Dendritic cell treated with granulocyte-macrophage colony-stimulating factor and Interleukin-4, amounts not matched to agents 40 ng/mL and 50 ng/mL, for 4 days (primary cell): ENCODE measurements at regions not wholly inside any gene's neighbourhood (a gene's known extent, or its start where the extent isn't known, plus 50 kb on each side); places are given as distances from the start of the nearest gene placed in this dataset.
"Not testable (repeated sequence)": the region's sequence is repeated elsewhere in the genome, so short reads cannot be mapped to it uniquely, and the experiment has no call there.

Source experiments
- H3K27ac Mint-ChIP-seq: one replicate; pipeline ENCODE4 v1.8.0; 2022; ENCODE audit warnings: mild to moderate bottlenecking, mixed read lengths
- H3K27me3 Mint-ChIP-seq: one replicate; pipeline ENCODE4 v1.8.0; 2022; ENCODE audit warnings: mild to moderate bottlenecking, mixed read lengths
- H3K36me3 Mint-ChIP-seq: one replicate; pipeline ENCODE4 v1.8.0; 2022; ENCODE audit warnings: low read depth, mixed read lengths
- H3K4me1 Mint-ChIP-seq: one replicate; pipeline ENCODE4 v1.8.0; 2022; ENCODE audit warnings: low read depth, mixed read lengths
- H3K4me3 Mint-ChIP-seq: one replicate; pipeline ENCODE4 v1.8.0; 2022; ENCODE audit warnings: mild to moderate bottlenecking, moderate library complexity, mixed read lengths
- H3K9me3 Mint-ChIP-seq: one replicate; pipeline ENCODE4 v1.8.0; 2022; ENCODE audit warnings: mixed read lengths
- intact Hi-C: fragments of 100-400 bp; cut with micrococcal nuclease; formaldehyde crosslinking; loops from one replicate; pipeline ENCODE4 v1.15.0; 2022

DNA sequence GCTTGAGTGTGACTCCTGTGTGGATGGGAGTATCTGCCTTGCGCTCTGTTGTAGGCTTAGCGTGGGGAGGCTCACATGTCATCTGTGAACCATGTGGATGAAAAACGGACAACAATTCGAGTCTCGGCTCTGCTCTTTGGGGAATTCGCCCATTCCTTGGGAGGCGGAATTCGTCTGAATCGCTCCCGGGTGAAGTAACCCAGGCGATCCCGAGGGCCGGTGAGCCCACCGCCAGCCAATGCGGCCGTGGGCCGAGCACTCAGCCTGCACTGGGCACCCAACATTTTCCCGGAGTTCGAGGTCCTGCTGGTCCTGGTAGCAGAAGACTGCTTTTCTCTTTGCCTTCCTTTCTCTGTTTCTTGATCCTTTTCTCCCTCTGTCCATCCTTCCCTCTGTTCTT, 3928.5 kb upstream of the OR11H1 start:
- H3K36me3 Mint-ChIP-seq, H3K27me3 Mint-ChIP-seq, intact Hi-C loops, H3K27ac Mint-ChIP-seq, H3K4me1 Mint-ChIP-seq, H3K4me3 Mint-ChIP-seq: not testable (repeated sequence)
- H3K9me3 Mint-ChIP-seq, result peaks cover 59% of the 10 kb centered on the region

DNA sequence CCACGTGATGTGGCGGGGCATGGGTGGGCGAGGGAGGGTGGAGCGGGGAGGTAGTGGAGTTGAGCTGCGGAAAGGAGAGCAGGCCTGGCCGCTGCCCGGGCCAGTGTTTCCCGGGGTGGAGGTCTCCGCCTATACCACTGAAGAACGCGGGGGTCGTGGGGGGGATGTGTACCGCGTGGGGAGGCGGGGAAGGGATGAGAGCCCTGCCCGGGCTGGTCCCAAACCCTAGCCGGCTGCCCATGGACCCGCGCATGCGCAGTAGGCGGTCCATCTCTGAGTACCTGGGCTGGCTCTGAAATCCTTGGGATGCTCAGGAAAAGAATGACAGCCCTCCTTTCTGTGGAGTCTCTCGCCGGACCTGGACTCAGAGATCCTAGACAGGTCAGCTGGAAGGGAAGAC, 3927.8 kb upstream of the OR11H1 start:
- intact Hi-C loops, H3K4me1 Mint-ChIP-seq, H3K4me3 Mint-ChIP-seq, H3K27ac Mint-ChIP-seq, H3K36me3 Mint-ChIP-seq, H3K27me3 Mint-ChIP-seq: not testable (repeated sequence)
- H3K9me3 Mint-ChIP-seq, result peaks cover 61% of the 10 kb centered on the region

GRCh38 chr22:11600896-11601890, 3926.8 kb upstream of the OR11H1 start:
- intact Hi-C loops, H3K27me3 Mint-ChIP-seq, H3K4me3 Mint-ChIP-seq, H3K27ac Mint-ChIP-seq, H3K36me3 Mint-ChIP-seq, H3K4me1 Mint-ChIP-seq: not testable (repeated sequence)
- H3K9me3 Mint-ChIP-seq, result peaks cover 71% of the 10 kb centered on the region

- H3K4me1 Mint-ChIP-seq, H3K4me3 Mint-ChIP-seq, H3K27ac Mint-ChIP-seq, H3K27me3 Mint-ChIP-seq, intact Hi-C loops, H3K36me3 Mint-ChIP-seq: not testable (repeated sequence)
- peaks cover 79% of the 10 kb centered on the region for H3K9me3 Mint-ChIP-seq
Measured at GRCh38 chr22:11604635-11605395, 3923.2 kb upstream of the OR11H1 start.

GRCh38 chr22:11605468-11605981, 3922.5 kb upstream of the OR11H1 start:
- Mint-ChIP-seq H3K27ac (no peak overlapping the region), H3K4me3 (no peak overlapping the region), H3K9me3 (peaks cover 78% of the 10 kb centered on the region), H3K4me1 (no peaks in the 10 kb centered on the region), H3K27me3 (no peaks in the 10 kb centered on the region), H3K36me3 (no peaks in the 10 kb centered on the region)
- intact Hi-C loops, result no loop called here

DNA sequence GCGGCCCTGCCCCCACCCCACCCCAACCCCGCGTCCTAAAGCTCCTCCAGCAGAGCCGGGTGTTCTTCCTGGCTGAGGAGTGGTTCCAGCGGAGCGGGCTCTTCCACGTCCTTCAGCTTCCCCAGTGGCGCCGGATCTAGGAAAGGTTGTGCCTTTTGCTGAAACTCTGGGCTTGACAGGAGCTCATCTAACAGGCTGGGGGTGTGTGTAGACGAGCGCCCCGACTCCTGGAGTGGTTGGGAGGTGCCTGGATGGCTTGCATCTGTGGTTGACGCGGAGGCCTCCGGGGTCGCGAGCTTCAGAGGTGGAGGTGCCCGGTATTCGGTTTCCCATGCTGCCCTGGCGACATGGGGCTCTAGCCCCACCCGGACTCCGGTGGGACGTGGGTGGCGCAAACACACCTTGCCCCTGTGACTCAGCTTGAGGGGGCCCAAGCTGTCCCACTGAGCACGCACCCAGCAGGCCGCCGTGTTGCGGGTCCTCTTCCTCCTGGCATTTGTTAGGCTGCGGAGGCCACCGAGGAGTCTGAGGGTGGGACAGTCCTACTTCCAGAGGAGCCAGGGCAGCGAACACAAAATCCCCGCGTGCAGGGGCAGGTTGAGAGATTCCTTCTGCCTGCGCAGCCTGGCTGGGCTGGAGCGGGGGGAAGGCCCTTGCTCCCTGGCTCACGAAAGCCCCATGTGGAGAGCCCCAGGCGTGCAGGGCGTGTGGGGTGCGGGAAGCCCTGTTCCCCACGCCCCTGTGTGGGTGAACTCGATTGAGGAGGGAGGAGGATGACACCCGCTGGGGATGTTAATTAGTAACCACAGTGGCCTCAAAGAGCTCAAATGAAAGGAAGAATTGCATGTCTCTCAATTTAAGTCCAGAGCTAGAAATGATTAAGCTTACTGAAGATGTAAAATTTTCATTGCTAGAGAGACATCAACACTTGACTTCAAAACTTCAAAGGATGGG, 3921.7 kb upstream of the OR11H1 start:
- H3K27ac Mint-ChIP-seq, H3K4me1 Mint-ChIP-seq, intact Hi-C loops, H3K27me3 Mint-ChIP-seq, H3K4me3 Mint-ChIP-seq, H3K36me3 Mint-ChIP-seq: not testable (repeated sequence)
- H3K9me3 Mint-ChIP-seq, result peaks cover 78% of the 10 kb centered on the region

- intact Hi-C loops, H3K4me1 Mint-ChIP-seq, H3K27ac Mint-ChIP-seq, H3K36me3 Mint-ChIP-seq, H3K27me3 Mint-ChIP-seq, H3K4me3 Mint-ChIP-seq: not testable (repeated sequence)
- H3K9me3 Mint-ChIP-seq, result peaks cover 82% of the 10 kb centered on the region
Measured at GRCh38 chr22:11607215-11607614, 3920.8 kb upstream of the OR11H1 start.

DNA sequence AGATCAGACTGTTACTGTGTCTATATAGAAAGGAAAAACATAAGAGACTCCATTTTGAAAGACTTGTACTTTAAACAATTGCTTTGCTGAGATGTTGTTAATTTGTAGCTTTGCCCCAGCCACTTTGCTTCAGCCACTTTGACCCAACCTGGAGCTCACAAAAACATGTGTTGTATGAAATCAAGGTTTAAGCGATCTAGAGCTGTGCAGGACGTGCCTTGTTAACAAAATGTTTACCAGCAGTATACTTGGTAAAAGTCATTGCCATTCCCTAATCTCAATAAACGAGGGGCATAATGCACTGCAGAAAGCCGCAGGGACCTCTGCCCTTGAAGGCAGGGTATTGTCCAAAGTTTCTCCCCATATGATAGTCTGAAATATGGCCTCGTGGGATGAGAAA, 3919.5 kb upstream of the OR11H1 start:
- peaks cover 94% of the 10 kb centered on the region for H3K9me3 Mint-ChIP-seq
- H3K4me1 Mint-ChIP-seq, H3K36me3 Mint-ChIP-seq, intact Hi-C loops, H3K27me3 Mint-ChIP-seq, H3K27ac Mint-ChIP-seq, H3K4me3 Mint-ChIP-seq: not testable (repeated sequence)

GRCh38 chr22:11609193-11609592, 3918.8 kb upstream of the OR11H1 start:
- H3K27ac Mint-ChIP-seq, H3K36me3 Mint-ChIP-seq, H3K4me3 Mint-ChIP-seq, H3K27me3 Mint-ChIP-seq, H3K4me1 Mint-ChIP-seq, intact Hi-C loops: not testable (repeated sequence)
- peaks cover 88% of the 10 kb centered on the region for H3K9me3 Mint-ChIP-seq

DNA sequence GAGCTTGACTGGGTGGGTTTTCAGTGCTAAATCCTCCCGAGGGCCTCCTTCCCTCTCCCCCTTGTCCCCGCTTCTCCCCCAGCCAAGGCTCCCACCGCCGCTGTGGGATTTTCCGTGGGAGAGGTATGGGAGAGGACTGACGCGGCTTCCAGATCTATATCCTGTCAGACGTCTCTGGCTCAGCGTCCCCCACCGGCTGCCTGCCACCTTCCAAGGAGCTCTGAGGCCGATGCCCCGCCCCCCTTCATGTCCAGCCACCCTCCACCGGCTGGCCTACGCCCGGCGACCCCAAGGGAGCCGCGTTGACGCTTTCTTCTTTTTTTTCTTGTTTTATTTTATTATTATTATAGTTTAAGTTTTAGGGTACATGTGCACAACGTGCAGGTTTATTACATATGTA, 3916.7 kb upstream of the OR11H1 start:
- H3K27ac Mint-ChIP-seq, H3K4me1 Mint-ChIP-seq, H3K27me3 Mint-ChIP-seq, H3K4me3 Mint-ChIP-seq, H3K36me3 Mint-ChIP-seq, intact Hi-C loops: not testable (repeated sequence)
- H3K9me3 Mint-ChIP-seq, result peaks cover 84% of the 10 kb centered on the region

GRCh38 chr22:11611876-11612275, 3916.1 kb upstream of the OR11H1 start:
- H3K4me3 Mint-ChIP-seq, H3K27me3 Mint-ChIP-seq, H3K36me3 Mint-ChIP-seq, H3K27ac Mint-ChIP-seq, H3K4me1 Mint-ChIP-seq, intact Hi-C loops: not testable (repeated sequence)
- H3K9me3 Mint-ChIP-seq, result peaks cover 84% of the 10 kb centered on the region

- H3K27ac Mint-ChIP-seq, H3K36me3 Mint-ChIP-seq, intact Hi-C loops, H3K4me3 Mint-ChIP-seq, H3K27me3 Mint-ChIP-seq, H3K4me1 Mint-ChIP-seq: not testable (repeated sequence)
- H3K9me3 Mint-ChIP-seq, result peaks cover 79% of the 10 kb centered on the region
Measured at GRCh38 chr22:11613081-11613897, 3914.7 kb upstream of the OR11H1 start.
